ENCODE measurements at regions not wholly inside any gene's neighbourhood (a gene's known extent, or its start where the extent isn't known, plus 50 kb on each side); places are given as distances from the start of the nearest gene placed in this dataset.

DNA sequence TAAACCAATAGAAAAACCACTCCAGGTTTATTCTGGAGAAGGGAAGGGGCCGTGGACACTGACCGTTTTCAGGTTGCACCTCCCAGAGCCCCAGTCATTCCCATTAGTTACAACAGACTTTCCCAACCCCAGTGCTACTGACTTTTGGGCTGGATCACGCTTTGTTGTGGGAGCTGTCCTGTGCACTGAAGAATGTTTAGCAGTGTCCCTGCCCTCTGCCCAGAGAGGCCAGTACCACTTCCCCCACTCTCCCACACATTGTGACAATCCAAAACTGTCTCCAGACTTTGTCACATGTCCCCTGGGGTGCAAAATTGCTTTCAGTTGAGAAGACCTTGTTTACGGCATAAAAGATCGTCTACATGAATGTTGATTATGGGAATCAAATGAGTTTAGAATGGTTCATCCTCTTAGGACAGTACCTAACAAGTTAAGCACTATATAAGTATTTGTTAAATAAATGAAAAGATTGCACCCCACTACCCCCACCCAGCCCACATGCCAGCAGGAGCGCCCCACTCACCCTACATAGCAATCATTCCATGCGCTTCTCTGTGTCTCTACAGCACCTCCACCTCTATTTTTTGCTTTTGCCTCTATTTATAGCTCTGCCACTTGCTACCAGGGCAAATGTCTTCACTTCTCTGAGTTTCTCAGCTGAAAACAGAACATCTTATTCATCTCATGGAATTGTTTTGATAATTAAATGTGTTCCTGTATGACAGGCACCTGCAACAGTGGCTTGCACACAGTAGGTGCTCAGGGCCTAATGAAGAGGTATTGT, 104.9 kb downstream of the AXIN2 start:
- Mint-ChIP-seq H3K27ac (no peak overlapping the region), H3K4me3 (no peak overlapping the region), H3K36me3 (no peaks in the 10 kb centered on the region), H3K9me3 (no peaks in the 10 kb centered on the region), H3K4me1 (ENCODE audit: low read depth) (no peaks in the 10 kb centered on the region), H3K27me3 (no peaks in the 10 kb centered on the region)
- CTCF ChIA-PET = interaction anchor here (0.7 to 1.9 kb wide), 3 partner anchors 100 to 338 kb away, joined by 3 to 5 read pairs (median 4); no protein-coding TSS in a partner anchor
- no peak for DNase-seq
- intact Hi-C loops (cut with micrococcal nuclease) = loop anchor here (10.0 kb wide), 1 partner anchor 98 kb away; no protein-coding TSS in a partner anchor
- POLR2A ChIA-PET = no interaction called here

DNA sequence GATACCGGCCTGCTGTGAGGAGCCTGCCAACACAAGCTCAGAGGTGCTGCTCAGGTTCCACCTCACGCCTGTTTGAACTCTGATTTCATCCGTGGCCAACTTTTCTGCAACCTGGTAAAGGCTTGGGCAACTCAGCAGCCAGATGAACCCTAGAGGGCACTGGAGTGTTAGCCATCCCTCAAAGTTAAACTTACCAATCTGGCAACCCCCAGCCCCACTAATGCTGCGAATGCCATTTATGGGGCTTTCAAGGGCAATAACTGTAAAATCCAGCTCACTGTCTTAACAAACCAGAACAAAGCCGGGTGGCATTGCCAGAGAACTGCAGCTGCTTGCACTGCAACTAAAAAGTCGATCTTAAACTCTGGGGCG, 105.5 kb downstream of the AXIN2 start:
- CTCF ChIA-PET = interaction anchor here (0.9 kb wide), 1 partner anchor 101 kb away, joined by 3 read pairs; no protein-coding TSS in a partner anchor
- Mint-ChIP-seq H3K36me3 (no peaks in the 10 kb centered on the region), H3K4me3 (no peak overlapping the region), H3K27me3 (no peaks in the 10 kb centered on the region), H3K9me3 (no peaks in the 10 kb centered on the region), H3K4me1 (ENCODE audit: low read depth) (no peaks in the 10 kb centered on the region), H3K27ac (no peak overlapping the region)
- POLR2A ChIA-PET = no interaction called here
- intact Hi-C loops (cut with micrococcal nuclease) = loop anchor here (10.0 kb wide), 1 partner anchor 99 kb away; no protein-coding TSS in a partner anchor
- DNase-seq = peak; percentile 27

DNA sequence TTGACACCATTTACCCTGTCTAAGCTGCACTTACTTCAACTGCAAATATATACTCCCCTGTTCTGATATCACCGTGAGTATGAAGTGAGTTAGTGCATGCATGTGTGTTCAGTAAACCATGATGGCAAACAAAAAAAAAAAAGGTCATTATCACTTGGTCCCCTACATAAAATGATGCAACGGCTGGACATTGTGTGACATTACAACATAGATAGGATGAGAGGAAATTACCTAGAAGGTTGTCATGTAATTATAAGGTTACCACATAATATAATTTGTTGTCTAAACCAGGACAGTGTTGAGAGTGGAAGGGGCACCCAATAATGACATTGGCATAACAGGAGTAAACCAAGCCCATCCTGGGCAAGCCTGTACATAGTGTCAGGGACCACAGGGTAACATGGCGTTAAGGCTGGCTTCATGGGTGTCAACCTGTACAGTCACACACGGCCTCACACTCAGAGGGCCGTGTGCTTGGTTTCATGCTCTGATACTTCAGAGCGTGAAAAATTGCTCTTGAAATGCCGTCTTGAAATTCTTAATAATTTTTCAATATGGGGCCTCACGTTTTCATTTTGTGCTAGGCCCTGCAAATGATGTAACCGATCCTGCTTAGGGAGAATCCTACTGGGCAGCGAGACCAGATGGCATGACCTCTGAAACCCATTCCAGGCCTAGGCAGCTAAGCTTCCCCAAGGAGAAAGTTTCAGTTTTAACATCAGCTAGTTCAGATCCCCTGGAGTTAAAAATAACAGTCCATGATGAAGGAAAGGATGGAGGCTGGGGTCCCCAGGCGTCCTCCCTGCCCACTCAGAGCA, 106.1 kb downstream of the AXIN2 start:
- ChIA-PET POLR2A (no interaction called here), CTCF (interaction anchor here (0.9 kb wide), 1 partner anchor 102 kb away, joined by 3 read pairs; no protein-coding TSS in a partner anchor)
- Mint-ChIP-seq H3K9me3 (no peaks in the 10 kb centered on the region), H3K27ac (no peak overlapping the region), H3K27me3 (no peaks in the 10 kb centered on the region), H3K4me1 (ENCODE audit: low read depth) (no peaks in the 10 kb centered on the region), H3K4me3 (no peak overlapping the region), H3K36me3 (no peaks in the 10 kb centered on the region)
- no peak for DNase-seq
- intact Hi-C loops (cut with micrococcal nuclease) = loop anchor here (10.0 kb wide), 1 partner anchor 99 kb away; no protein-coding TSS in a partner anchor

DNA sequence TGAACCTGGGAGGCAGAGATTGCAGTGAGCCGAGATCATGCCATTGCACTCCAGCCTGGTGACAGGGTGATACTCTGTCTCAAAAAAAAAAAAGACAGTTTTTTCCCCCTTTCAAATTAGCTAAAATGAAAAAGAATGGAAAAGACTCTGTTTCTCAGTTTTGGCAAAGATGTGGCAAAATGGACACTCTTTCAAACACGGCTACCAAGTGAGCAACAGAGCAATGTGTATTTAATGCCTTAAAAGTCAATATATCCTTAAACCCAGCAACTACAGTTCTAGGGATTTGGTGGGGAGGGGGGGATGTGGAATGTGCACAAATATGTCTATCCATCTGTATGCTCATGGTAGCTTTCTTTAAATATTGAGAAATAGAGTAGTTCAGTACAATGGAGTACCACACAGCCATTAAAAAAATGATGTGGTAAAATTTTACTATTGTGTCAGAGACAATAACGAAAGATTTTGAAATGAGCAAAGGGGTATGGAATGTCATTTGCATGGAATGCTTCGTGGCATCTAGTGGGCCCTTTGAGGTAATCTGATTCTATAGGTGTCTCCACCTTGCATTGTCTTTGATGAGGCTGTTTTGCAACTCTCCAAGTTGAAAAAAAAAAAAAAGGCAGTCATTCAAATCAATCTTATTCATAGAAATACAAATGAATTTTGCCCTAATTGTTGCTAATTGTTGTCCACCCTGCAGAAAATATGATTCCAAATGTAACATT, 108.1 kb downstream of the AXIN2 start:
- intact Hi-C loops (cut with micrococcal nuclease) = loop anchor here (10.0 kb wide), 1 partner anchor 101 kb away; no protein-coding TSS in a partner anchor
- Mint-ChIP-seq H3K4me3 (no peak overlapping the region), H3K4me1 (ENCODE audit: low read depth) (no peaks in the 10 kb centered on the region), H3K27ac (no peak overlapping the region), H3K36me3 (no peaks in the 10 kb centered on the region), H3K27me3 (peaks cover 3% of the 10 kb centered on the region), H3K9me3 (peaks cover 4% of the 10 kb centered on the region)
- ChIA-PET POLR2A (no interaction called here), CTCF (no interaction called here)
- no peak for DNase-seq

DNA sequence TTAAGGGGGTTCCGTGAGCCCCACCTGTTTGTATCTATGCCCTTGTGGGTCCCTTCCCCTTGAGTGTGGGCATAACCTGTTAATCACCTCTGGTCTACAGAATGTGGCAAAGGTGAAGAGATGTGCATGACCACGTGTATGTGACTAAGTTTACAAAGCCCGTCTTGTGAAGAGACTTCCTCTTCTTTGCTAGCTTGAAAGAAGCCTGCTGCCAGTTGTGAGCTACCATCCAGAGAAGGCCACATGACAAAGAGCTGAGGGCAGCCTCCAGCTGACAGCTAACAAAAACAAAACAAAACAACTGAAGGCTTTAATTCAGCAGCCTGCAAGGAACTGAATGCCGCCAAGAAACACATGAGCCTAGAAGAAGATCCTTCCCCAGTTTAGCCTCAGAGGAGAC, 112.0 kb downstream of the AXIN2 start:
- Mint-ChIP-seq H3K36me3 (no peaks in the 10 kb centered on the region), H3K4me3 (no peak overlapping the region), H3K4me1 (ENCODE audit: low read depth) (no peaks in the 10 kb centered on the region), H3K9me3 (peaks cover 4% of the 10 kb centered on the region), H3K27ac (no peak overlapping the region), H3K27me3 (peaks cover 9% of the 10 kb centered on the region)
- CTCF ChIA-PET = no interaction called here
- intact Hi-C loops (cut with micrococcal nuclease) = no loop called here
- POLR2A ChIA-PET = no interaction called here
- no peak for DNase-seq

DNA sequence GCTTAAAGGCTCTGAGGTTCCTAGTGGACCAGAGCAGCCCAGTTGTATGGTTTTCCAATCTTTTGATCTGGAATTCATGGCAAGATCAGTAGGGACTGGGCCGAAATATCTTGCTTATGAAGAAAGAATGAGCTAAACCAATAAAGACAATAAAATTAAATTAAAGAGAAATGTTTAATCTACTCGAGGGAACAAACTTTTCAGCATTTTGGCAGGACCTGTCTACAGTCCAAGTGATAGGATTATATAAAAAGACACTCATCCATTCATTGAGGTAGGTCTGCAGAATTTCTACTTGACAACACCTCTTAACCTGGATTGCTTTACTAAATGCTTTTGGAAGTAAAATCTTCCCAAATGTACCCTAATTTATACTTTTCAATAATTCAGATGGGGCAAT, 113.6 kb downstream of the AXIN2 start:
- Mint-ChIP-seq H3K36me3 (no peaks in the 10 kb centered on the region), H3K27me3 (peaks cover 11% of the 10 kb centered on the region), H3K4me1 (ENCODE audit: low read depth) (no peaks in the 10 kb centered on the region), H3K4me3 (no peak overlapping the region), H3K9me3 (peaks cover 4% of the 10 kb centered on the region), H3K27ac (no peak overlapping the region)
- CTCF ChIA-PET = no interaction called here
- DNase-seq = no peak
- intact Hi-C loops (cut with micrococcal nuclease) = no loop called here
- POLR2A ChIA-PET = no interaction called here

- Mint-ChIP-seq H3K9me3 (peaks cover 4% of the 10 kb centered on the region), H3K27me3 (peaks cover 13% of the 10 kb centered on the region), H3K4me1 (ENCODE audit: low read depth) (peaks cover 3% of the 10 kb centered on the region), H3K36me3 (no peaks in the 10 kb centered on the region), H3K4me3 (no peak overlapping the region), H3K27ac (no peak overlapping the region)
- intact Hi-C loops (cut with micrococcal nuclease) = no loop called here
- DNase-seq = no peak
- CTCF ChIA-PET = interaction anchor here (0.6 kb wide), 1 partner anchor 409 kb away, joined by 3 read pairs; no protein-coding TSS in a partner anchor
- POLR2A ChIA-PET = no interaction called here
These were observed 114.5 kb downstream of the AXIN2 start for GRCh38 chr17:65446838-65447526.

DNA sequence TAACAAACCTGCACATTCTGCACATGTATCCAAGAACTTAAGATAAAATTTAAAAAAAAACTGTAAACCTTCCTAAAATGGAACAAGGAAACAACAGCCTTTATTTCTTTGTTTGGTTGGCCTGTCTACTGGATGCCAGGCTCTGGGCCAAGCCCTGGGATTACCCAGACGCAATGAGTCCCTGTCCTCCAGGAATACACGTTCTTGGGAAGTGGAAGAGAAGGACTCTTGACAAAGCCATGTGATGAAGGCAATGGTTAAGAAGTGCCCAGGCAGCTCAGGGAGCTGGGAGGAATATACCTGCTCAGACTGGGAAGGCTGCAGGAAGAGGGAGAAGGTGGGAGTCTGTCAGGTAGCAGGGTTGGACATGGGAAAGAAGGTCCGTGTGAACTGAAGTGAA, 115.4 kb downstream of the AXIN2 start:
- CTCF ChIA-PET = interaction anchor here (0.6 kb wide), 1 partner anchor 13 kb away, joined by 3 read pairs; no protein-coding TSS in a partner anchor
- Mint-ChIP-seq H3K4me1 (ENCODE audit: low read depth) (peaks cover 3% of the 10 kb centered on the region), H3K27ac (no peak overlapping the region), H3K36me3 (no peaks in the 10 kb centered on the region), H3K4me3 (no peak overlapping the region), H3K9me3 (peaks cover 4% of the 10 kb centered on the region), H3K27me3 (peaks cover 15% of the 10 kb centered on the region)
- intact Hi-C loops (cut with micrococcal nuclease) = no loop called here
- no peak for DNase-seq
- POLR2A ChIA-PET = no interaction called here

GRCh38 chr17:65444049-65444448, 117.4 kb downstream of the AXIN2 start:
- Mint-ChIP-seq H3K9me3 (no peaks in the 10 kb centered on the region), H3K27me3 (peaks cover 18% of the 10 kb centered on the region), H3K4me1 (ENCODE audit: low read depth) (peaks cover 3% of the 10 kb centered on the region), H3K27ac (no peak overlapping the region), H3K36me3 (no peaks in the 10 kb centered on the region), H3K4me3 (no peak overlapping the region)
- ChIA-PET CTCF (no interaction called here), POLR2A (no interaction called here)
- intact Hi-C loops (cut with micrococcal nuclease) = no loop called here
- DNase-seq = no peak

DNA sequence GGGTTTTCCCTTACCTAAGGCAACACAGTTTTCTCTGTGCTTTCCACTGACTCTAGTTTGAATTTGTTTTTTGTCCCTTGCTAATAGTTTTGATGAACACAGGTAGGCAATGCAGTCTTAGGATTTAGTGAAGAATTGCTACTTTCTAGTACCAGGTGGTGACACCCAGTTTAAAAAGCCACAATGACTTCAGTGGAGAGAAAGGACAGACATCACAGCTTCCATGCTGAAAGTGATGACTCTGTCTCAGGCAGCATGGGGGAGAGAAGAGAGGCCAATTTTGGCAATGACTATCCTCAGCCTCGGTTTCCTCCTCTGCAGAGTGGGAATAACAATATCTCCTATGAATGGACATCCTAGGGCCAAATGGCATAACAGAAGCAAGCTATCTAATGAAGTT, 118.8 kb downstream of the AXIN2 start:
- DNase-seq = no peak
- CTCF ChIA-PET = interaction anchor here (0.6 to 1.6 kb wide), 3 partner anchors 148 to 599 kb away, joined by 3 to 4 read pairs (median 4); no protein-coding TSS in a partner anchor
- Mint-ChIP-seq H3K36me3 (no peaks in the 10 kb centered on the region), H3K4me3 (no peak overlapping the region), H3K27me3 (peaks cover 24% of the 10 kb centered on the region), H3K4me1 (ENCODE audit: low read depth) (peaks cover 3% of the 10 kb centered on the region), H3K9me3 (no peaks in the 10 kb centered on the region), H3K27ac (no peak overlapping the region)
- POLR2A ChIA-PET = no interaction called here
- intact Hi-C loops (cut with micrococcal nuclease) = no loop called here

- DNase-seq = peak; percentile 40
- intact Hi-C loops (cut with micrococcal nuclease) = no loop called here
- Mint-ChIP-seq H3K4me3 (no peak overlapping the region), H3K9me3 (no peaks in the 10 kb centered on the region), H3K27ac (no peak overlapping the region), H3K4me1 (ENCODE audit: low read depth) (peaks cover 3% of the 10 kb centered on the region), H3K27me3 (peaks cover 24% of the 10 kb centered on the region), H3K36me3 (no peaks in the 10 kb centered on the region)
- ChIA-PET POLR2A (no interaction called here), CTCF (interaction anchor here (1.1 to 1.6 kb wide), 2 partner anchors 148 to 211 kb away, joined by 3 to 4 read pairs; no protein-coding TSS in a partner anchor)
These were observed 119.2 kb downstream of the AXIN2 start for GRCh38 chr17:65442250-65442649.
